A673 (cell line): ENCODE measurements at regions not wholly inside any gene's neighbourhood (a gene's known extent, or its start where the extent isn't known, plus 50 kb on each side); places are given as distances from the start of the nearest gene placed in this dataset.

Experiments used
- CTCF ChIP-seq: fragments of 300-800, 200-600 bp; sonication (generic); conservative IDR thresholded peaks from 2 replicates; pipeline ENCODE4 v1.5.1; 2017; ENCODE audit warnings: low read depth, mild to moderate bottlenecking, antibody characterized with exemption, low read length, moderate library complexity, mixed read lengths
- EZH2 ChIP-seq: fragments of 200-600 bp; sonication (generic); IDR thresholded peaks from 2 replicates; pipeline ENCODE4 v1.6.1; 2017; ENCODE audit warnings: borderline replicate concordance, low read depth, mild to moderate bottlenecking, mixed read lengths, antibody characterized with exemption, low read length; ENCODE audit not compliant: poor library complexity, severe bottlenecking

- no peak for TF ChIP-seq EZH2
- no peak for TF ChIP-seq CTCF
Observed at GRCh38 chr10:62893036-62893435, 76.9 kb upstream of the EGR2 start.
